ENCODE measurements at regions not wholly inside any gene's neighbourhood (a gene's known extent, or its start where the extent isn't known, plus 50 kb on each side); places are given as distances from the start of the nearest gene placed in this dataset.
"Not testable (repeated sequence)": the region's sequence is repeated elsewhere in the genome, so short reads cannot be mapped to it uniquely, and the experiment has no call there.

DNA sequence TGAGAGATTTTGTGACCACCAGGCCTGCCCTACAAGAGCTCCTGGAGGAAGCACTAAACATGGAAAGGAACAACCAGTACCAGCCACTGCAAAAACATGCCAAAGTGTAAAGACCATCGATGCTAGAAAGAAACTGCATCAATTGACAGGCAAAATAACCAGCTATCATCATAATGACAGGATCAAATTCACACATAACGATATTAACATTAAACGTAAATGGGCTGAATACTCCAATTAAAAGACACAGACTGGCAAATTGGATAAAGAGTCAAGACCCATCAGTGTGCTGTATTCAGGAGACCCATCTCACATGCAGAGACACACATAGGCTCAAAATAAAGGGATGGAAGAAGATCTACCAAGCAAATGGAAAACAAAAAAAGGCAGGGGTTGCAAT, 182.4 kb downstream of the PRELID2 start:
- not testable (repeated sequence) for DNase-seq

GRCh38 chr5:145647137-145647536, 188.0 kb downstream of the PRELID2 start:
- DNase-seq, result not testable (repeated sequence)

DNA sequence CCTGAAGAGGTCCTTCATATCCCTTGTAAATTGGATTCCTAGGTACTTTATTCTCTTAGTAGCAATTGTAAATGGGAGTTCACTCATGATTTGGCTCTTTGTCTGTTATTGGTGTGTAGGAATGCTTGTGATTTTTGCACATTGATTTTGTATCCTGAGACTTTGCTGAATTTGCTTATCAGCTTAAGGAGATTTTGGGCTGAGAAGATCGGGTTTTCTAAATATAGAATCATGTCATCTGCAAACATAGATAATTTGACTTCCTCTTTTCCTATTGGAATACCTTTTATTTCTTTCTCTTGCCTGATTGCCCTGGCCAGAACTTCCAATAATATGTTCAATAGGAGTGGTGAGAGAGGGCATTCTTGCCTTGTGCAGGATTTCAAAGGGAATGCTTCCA, 191.9 kb downstream of the PRELID2 start:
- not testable (repeated sequence) for DNase-seq

- DNase-seq, result no peak
These were observed 197.7 kb downstream of the PRELID2 start for GRCh38 chr5:145637396-145637795.

GRCh38 chr5:145636371-145636770, 198.8 kb downstream of the PRELID2 start:
- no peak for DNase-seq

DNA sequence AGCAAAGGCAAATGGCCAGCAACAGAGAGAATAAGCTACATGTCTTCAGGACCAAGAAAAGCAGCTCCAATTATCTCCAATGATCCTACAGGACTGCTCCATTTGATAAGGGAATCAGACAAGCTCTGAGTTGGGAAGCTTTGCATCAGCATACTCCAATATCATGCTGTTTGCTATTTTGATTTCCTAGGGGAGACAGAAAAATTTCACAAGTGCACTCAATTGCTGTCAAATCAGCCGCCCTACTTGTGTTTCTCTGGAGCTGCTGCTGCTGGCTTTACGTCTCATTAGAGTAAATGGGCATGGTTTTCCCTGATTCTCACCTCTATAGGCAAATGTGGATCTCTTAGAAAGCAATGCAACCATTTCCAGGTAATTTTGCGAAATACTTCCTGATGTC, 201.7 kb downstream of the PRELID2 start:
- DNase-seq, result no peak

DNA sequence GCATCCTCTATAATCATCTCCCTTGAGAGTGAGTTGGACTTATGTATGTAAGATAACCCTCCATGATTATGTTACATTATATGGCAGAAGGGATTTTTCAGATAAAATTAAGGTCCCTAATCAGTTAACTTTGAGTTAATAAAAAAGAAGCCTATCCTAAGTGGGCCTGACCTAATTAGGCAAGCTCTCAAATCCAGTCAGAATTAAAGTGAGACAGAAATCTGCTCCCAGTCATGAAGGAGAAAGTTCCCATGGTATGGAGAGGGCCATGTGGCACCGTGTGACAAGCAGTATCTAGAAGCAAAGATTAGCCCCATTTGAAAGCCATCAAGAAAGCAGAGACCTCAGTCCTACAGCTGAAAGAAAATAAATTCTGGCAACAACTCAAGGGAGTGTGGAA, 202.4 kb downstream of the PRELID2 start:
- DNase-seq, result no peak

- DNase-seq, result no peak
These were observed 206.1 kb downstream of the PRELID2 start for GRCh38 chr5:145629047-145629446.

- no peak for DNase-seq
These were observed 206.6 kb downstream of the PRELID2 start for GRCh38 chr5:145628525-145628924.

GRCh38 chr5:145619806-145620310, 215.3 kb downstream of the PRELID2 start:
- DNase-seq, result no peak

- not testable (repeated sequence) for DNase-seq
These were observed 218.4 kb downstream of the PRELID2 start for GRCh38 chr5:145616739-145617138.

DNA sequence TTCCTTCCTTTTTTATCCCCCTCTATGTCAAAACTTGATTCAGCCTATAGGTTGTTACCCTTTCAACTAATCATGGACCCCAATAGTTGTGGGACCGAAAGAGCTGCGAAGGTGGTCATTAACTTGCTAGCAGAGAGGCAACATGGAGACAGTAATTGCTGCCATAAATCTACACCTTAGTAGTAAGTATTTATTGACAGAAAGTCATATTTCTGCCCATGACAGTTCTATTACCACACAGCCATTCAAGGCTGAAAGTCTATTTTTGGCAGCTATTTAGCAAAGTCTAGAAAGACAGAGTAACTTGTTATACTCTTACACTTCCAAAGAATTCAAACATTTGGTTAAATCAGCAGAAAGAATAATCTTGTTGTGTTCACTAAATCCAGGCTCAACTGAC, 236.2 kb downstream of the PRELID2 start:
- no peak for DNase-seq

DNA sequence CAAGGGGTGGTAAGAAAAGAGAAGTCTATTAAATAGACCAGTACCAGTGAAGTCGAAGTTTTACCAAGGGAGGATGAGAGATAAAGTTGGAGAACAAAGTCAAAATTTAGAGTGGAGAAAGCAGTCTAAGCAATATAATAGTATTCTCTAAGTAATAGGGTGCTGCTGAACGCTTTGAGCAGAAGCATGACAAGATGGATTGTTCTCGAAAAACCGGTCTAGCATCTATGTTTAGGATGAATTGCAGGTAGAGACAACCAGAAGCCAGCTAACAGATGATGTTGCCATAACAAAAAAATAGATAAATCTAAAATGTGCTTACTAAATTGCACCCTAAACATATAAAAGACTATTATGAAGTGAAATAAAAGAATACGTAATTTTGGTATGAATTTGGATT, 237.0 kb downstream of the PRELID2 start:
- no peak for DNase-seq

- DNase-seq, result no peak
These were observed 243.6 kb downstream of the PRELID2 start for GRCh38 chr5:145591578-145591977.

DNA sequence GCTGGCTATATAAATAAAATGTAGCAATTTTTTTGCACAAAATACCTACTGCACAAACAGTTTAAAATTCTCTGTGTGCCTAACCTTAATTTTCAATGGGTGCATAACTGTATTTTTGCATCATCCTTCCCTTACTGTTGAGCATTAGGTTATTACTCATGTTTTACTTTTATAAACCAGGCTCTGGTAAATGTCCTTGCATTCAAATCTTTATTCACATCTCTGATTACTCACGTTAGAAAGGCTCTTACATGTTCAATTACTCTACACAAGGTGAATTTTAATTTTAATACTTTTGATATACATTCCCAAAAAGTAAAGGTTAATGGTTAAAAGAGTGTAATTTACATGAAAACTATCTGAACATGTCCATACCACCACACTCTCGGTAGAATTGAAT, 246.1 kb downstream of the PRELID2 start:
- no peak for DNase-seq

- no peak for DNase-seq
These were observed 246.6 kb downstream of the PRELID2 start for GRCh38 chr5:145588558-145588957.

DNA sequence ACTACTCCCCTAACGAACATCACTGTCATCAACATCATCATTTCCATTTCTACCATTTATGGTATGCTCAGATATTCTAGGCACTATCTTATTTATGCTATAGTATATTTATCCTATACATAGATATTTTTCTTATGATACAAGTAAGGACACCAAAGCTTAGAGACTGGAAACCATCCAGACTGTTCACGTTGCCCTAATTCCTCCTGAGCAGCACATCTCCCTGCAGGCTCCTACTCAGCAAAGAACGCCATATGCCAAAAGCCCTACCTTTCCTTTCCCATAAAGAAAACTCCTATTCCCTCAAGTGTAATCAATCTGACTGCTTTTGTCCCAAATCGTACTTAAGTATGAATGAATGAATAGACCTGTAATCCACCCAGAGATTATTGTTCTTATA, 247.0 kb downstream of the PRELID2 start:
- DNase-seq, result no peak

- DNase-seq, result no peak
These were observed 247.4 kb downstream of the PRELID2 start for GRCh38 chr5:145587710-145588109.

DNA sequence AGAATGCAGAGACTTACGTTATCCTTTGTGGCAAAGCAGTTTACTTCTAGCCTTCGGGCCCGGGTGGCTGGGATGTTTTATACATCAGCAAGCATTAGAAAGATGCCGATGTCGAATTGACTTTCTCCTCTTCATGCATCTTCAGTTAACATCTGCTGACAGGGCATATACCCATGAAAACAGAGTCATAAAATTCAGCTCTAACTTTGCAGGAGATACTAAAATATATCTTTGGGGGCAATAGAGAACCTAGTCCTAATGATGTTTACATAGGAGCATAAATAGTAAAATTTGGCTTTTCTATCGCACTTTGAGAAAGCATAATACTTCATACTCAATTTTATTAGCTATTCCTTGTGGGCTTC, 247.9 kb downstream of the PRELID2 start:
- no peak for DNase-seq

DNA sequence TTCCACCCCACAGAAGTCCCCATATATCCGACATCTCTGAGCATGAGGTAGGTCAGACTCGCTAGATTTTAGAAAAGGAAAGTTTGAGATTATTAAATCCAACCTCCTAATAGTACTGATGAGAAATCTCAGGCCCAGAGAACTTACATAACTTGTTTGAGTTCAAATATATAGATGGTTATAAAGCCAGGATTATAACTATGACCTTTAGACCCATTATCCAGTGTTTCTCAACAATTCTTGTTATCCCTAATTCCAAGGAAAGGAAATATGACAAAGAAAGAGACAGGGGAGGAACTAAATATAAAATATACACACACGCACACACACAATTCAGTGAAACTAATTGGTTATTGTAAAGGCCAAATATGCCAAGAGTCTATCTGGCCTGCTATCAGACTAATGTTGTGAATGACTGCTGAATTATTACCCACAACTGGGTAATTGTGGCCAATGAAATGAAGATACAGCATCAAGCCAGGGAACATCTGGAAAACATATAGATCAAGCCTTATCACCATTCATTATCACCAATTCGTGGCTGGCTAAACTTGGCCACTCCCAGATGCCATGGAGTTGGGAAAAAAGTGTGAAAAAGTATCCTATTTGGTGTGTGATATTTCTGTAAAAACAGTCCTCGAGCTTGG, 248.4 kb downstream of the PRELID2 start:
- no peak for DNase-seq

DNA sequence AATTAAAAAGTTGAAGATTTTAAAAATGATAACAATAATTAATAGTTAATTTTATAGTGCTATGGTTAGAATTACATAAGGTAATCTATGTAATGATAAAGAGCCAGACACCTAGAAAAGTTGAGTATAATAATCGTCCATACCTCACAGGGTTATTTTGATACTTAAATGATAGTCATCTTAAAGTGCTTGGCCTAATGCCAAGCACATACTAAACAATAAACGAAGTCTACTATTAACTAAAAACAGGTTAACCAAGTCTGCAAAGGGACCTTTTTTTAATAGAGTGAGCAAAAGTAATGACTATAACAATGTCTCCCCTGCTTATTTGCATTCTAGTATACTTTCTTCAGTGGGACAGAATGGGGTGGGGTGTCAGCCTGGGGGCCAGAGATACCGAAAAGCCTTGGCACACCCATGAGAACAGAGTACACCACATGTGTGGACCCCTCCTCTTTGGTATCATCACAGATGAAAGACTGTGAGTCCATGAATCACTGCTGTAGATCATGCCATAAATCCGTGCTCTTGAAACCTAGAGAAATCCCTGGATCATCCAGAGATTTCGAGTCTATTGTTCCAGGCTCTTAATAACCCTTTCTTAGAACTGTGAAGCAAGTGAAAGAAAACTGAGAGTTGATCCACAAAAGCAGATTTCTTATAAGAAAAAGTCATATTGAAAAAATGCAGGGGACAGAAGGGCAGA, 249.5 kb downstream of the PRELID2 start:
- no peak for DNase-seq

GRCh38 chr5:145579301-145579700, 255.8 kb downstream of the PRELID2 start:
- no peak for DNase-seq

- no peak for DNase-seq
These were observed 260.1 kb downstream of the PRELID2 start for GRCh38 chr5:145574889-145575573.

- DNase-seq, result no peak
These were observed 266.6 kb downstream of the PRELID2 start for GRCh38 chr5:145568581-145568980.

Data from NCI-H524 treated with DMSO at 0.1 percent for 48 hours (cell line).